ENCODE measurements at regions not wholly inside any gene's neighbourhood (a gene's known extent, or its start where the extent isn't known, plus 50 kb on each side); places are given as distances from the start of the nearest gene placed in this dataset.

DNA sequence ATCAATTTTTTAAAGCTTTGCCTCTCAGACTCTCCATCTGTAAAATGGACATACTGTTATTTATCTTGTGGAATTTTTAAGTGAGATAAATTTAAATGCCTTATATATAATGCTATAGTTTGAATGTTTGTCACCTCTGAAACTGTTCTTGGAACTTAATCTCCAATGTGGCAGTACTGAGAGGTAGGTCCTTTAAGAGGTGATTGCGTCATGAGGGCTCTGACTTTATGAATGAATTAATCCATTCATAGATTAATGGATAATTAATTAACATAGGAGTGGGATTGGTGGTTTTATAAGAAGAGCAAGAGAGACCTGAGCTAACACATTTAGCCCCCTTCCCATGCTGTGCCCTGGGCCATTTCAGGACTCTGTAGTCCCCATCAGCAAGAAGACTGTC, 326.3 kb upstream of the TSHZ2 start:
- no peaks in the 10 kb centered on the region for H3K9me3 ChIP-seq (ENCODE audit: control insufficient read depth, low read length)
- H3K4me1 ChIP-seq (ENCODE audit: control insufficient read depth, insufficient read depth, low read length, poor library complexity, severe bottlenecking), result no peaks in the 10 kb centered on the region
- H3K27ac ChIP-seq (ENCODE audit: insufficient read depth, low read length, poor library complexity, severe bottlenecking), result no peak overlapping the region
- DNase-seq, result no peak
- H3K27me3 ChIP-seq (replicated peaks; ENCODE audit: control insufficient read depth, insufficient read depth, low read length, poor library complexity, severe bottlenecking), result no peaks in the 10 kb centered on the region
- no peaks in the 10 kb centered on the region for H3K36me3 ChIP-seq (ENCODE audit: control insufficient read depth, insufficient read depth, low read length)
- no peak overlapping the region for H3K4me3 ChIP-seq (ENCODE audit: insufficient read depth, low read depth, low read length, poor library complexity, severe bottlenecking)

GRCh38 chr20:52643034-52643433, 329.1 kb upstream of the TSHZ2 start:
- Histone ChIP-seq H3K9me3 (ENCODE audit: control insufficient read depth, low read length) (no peaks in the 10 kb centered on the region), H3K27ac (ENCODE audit: insufficient read depth, low read length, poor library complexity, severe bottlenecking) (no peak overlapping the region), H3K4me3 (ENCODE audit: insufficient read depth, low read depth, low read length, poor library complexity, severe bottlenecking) (no peak overlapping the region), H3K4me1 (ENCODE audit: control insufficient read depth, insufficient read depth, low read length, poor library complexity, severe bottlenecking) (no peaks in the 10 kb centered on the region), H3K27me3 (replicated peaks; ENCODE audit: control insufficient read depth, insufficient read depth, low read length, poor library complexity, severe bottlenecking) (no peaks in the 10 kb centered on the region), H3K36me3 (ENCODE audit: control insufficient read depth, insufficient read depth, low read length) (no peaks in the 10 kb centered on the region)
- DNase-seq, result no peak

DNA sequence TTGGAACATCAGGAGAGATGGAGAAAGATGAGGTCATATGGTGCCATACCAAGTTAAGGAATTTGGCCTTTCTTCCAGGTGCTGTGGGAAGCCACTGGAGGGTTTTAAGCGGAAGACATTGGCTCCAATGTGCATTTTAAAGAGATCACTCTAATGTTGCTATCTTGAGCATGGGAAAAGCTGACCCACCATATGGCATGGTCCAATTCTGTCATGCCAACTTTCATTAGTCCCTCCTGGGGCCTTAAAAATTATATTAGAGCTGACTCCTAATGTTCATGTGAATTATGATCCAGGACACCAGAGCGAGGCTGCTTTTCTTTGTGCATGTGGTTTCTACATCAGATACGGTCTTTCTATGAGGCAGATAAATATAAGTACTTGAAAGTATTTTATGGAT, 335.0 kb upstream of the TSHZ2 start:
- DNase-seq, result no peak
- Histone ChIP-seq H3K27ac (ENCODE audit: insufficient read depth, low read length, poor library complexity, severe bottlenecking) (no peak overlapping the region), H3K27me3 (replicated peaks; ENCODE audit: control insufficient read depth, insufficient read depth, low read length, poor library complexity, severe bottlenecking) (no peaks in the 10 kb centered on the region), H3K36me3 (ENCODE audit: control insufficient read depth, insufficient read depth, low read length) (no peaks in the 10 kb centered on the region), H3K9me3 (ENCODE audit: control insufficient read depth, low read length) (no peaks in the 10 kb centered on the region), H3K4me1 (ENCODE audit: control insufficient read depth, insufficient read depth, low read length, poor library complexity, severe bottlenecking) (no peaks in the 10 kb centered on the region), H3K4me3 (ENCODE audit: insufficient read depth, low read depth, low read length, poor library complexity, severe bottlenecking) (no peak overlapping the region)

DNA sequence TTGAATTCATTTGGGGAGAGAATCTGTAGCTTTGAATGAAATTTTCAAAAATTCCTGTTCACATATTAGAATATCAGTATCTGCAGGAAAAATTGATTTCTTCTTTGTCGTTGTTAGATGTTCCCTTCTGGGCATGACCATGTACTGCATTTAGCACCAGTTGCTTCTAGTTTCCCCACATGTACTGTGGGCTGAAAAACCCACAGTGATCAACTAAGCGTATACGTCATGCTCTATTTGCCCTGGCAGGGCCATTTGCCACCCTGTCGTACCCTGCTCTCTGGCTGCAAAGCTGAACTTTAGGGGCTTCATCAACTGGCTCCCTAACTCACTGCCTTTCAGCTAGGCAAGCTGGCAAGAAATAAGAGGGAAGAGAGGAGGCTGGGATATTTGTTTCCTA, 340.7 kb upstream of the TSHZ2 start:
- Histone ChIP-seq H3K36me3 (ENCODE audit: control insufficient read depth, insufficient read depth, low read length) (no peaks in the 10 kb centered on the region), H3K27ac (ENCODE audit: insufficient read depth, low read length, poor library complexity, severe bottlenecking) (no peak overlapping the region), H3K4me1 (ENCODE audit: control insufficient read depth, insufficient read depth, low read length, poor library complexity, severe bottlenecking) (no peaks in the 10 kb centered on the region), H3K9me3 (ENCODE audit: control insufficient read depth, low read length) (no peaks in the 10 kb centered on the region), H3K27me3 (replicated peaks; ENCODE audit: control insufficient read depth, insufficient read depth, low read length, poor library complexity, severe bottlenecking) (no peaks in the 10 kb centered on the region), H3K4me3 (ENCODE audit: insufficient read depth, low read depth, low read length, poor library complexity, severe bottlenecking) (no peak overlapping the region)
- no peak for DNase-seq

- no peaks in the 10 kb centered on the region for H3K36me3 ChIP-seq (ENCODE audit: control insufficient read depth, insufficient read depth, low read length)
- no peaks in the 10 kb centered on the region for H3K4me1 ChIP-seq (ENCODE audit: control insufficient read depth, insufficient read depth, low read length, poor library complexity, severe bottlenecking)
- H3K9me3 ChIP-seq (ENCODE audit: control insufficient read depth, low read length), result no peaks in the 10 kb centered on the region
- H3K27ac ChIP-seq (ENCODE audit: insufficient read depth, low read length, poor library complexity, severe bottlenecking), result no peak overlapping the region
- no peak for DNase-seq
- no peaks in the 10 kb centered on the region for H3K27me3 ChIP-seq (replicated peaks; ENCODE audit: control insufficient read depth, insufficient read depth, low read length, poor library complexity, severe bottlenecking)
- H3K4me3 ChIP-seq (ENCODE audit: insufficient read depth, low read depth, low read length, poor library complexity, severe bottlenecking), result no peak overlapping the region
Measured at GRCh38 chr20:52630138-52630537, 342.0 kb upstream of the TSHZ2 start.

- DNase-seq, result no peak
- H3K36me3 ChIP-seq (ENCODE audit: control insufficient read depth, insufficient read depth, low read length), result no peaks in the 10 kb centered on the region
- no peak overlapping the region for H3K4me3 ChIP-seq (ENCODE audit: insufficient read depth, low read depth, low read length, poor library complexity, severe bottlenecking)
- no peak overlapping the region for H3K27ac ChIP-seq (ENCODE audit: insufficient read depth, low read length, poor library complexity, severe bottlenecking)
- H3K9me3 ChIP-seq (ENCODE audit: control insufficient read depth, low read length), result no peaks in the 10 kb centered on the region
- no peaks in the 10 kb centered on the region for H3K4me1 ChIP-seq (ENCODE audit: control insufficient read depth, insufficient read depth, low read length, poor library complexity, severe bottlenecking)
- H3K27me3 ChIP-seq (replicated peaks; ENCODE audit: control insufficient read depth, insufficient read depth, low read length, poor library complexity, severe bottlenecking), result no peaks in the 10 kb centered on the region
Measured at GRCh38 chr20:52624281-52624680, 347.9 kb upstream of the TSHZ2 start.

GRCh38 chr20:52622081-52622480, 350.1 kb upstream of the TSHZ2 start:
- H3K36me3 ChIP-seq (ENCODE audit: control insufficient read depth, insufficient read depth, low read length), result no peaks in the 10 kb centered on the region
- H3K4me1 ChIP-seq (ENCODE audit: control insufficient read depth, insufficient read depth, low read length, poor library complexity, severe bottlenecking), result no peaks in the 10 kb centered on the region
- no peak overlapping the region for H3K4me3 ChIP-seq (ENCODE audit: insufficient read depth, low read depth, low read length, poor library complexity, severe bottlenecking)
- H3K27ac ChIP-seq (ENCODE audit: insufficient read depth, low read length, poor library complexity, severe bottlenecking), result no peak overlapping the region
- H3K9me3 ChIP-seq (ENCODE audit: control insufficient read depth, low read length), result no peaks in the 10 kb centered on the region
- H3K27me3 ChIP-seq (replicated peaks; ENCODE audit: control insufficient read depth, insufficient read depth, low read length, poor library complexity, severe bottlenecking), result no peaks in the 10 kb centered on the region
- no peak for DNase-seq

DNA sequence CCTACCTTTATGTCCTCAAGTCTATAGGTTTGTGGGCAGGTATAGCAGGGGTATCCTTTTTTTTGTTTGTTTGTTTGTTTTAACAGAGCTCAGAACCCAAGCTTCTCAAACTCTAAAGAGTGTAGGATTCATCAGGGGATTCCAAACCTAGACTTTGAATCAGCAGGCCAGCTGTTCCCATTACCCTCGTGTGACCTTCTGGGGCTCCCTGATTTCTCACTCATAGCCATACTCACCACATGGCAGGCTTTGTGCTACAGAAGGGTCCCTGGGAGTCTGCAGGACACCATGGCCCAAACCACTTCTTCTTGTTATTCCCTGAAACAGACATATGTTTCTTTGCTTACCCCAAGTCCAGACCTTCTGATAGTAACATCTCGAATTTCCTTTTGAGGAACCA, 350.8 kb upstream of the TSHZ2 start:
- Histone ChIP-seq H3K27ac (ENCODE audit: insufficient read depth, low read length, poor library complexity, severe bottlenecking) (no peak overlapping the region), H3K27me3 (replicated peaks; ENCODE audit: control insufficient read depth, insufficient read depth, low read length, poor library complexity, severe bottlenecking) (no peaks in the 10 kb centered on the region), H3K9me3 (ENCODE audit: control insufficient read depth, low read length) (no peaks in the 10 kb centered on the region), H3K4me3 (ENCODE audit: insufficient read depth, low read depth, low read length, poor library complexity, severe bottlenecking) (no peak overlapping the region), H3K4me1 (ENCODE audit: control insufficient read depth, insufficient read depth, low read length, poor library complexity, severe bottlenecking) (no peaks in the 10 kb centered on the region), H3K36me3 (ENCODE audit: control insufficient read depth, insufficient read depth, low read length) (no peaks in the 10 kb centered on the region)
- no peak for DNase-seq

- H3K4me3 ChIP-seq (ENCODE audit: insufficient read depth, low read depth, low read length, poor library complexity, severe bottlenecking), result no peak overlapping the region
- H3K36me3 ChIP-seq (ENCODE audit: control insufficient read depth, insufficient read depth, low read length), result no peaks in the 10 kb centered on the region
- H3K9me3 ChIP-seq (ENCODE audit: control insufficient read depth, low read length), result no peaks in the 10 kb centered on the region
- H3K27ac ChIP-seq (ENCODE audit: insufficient read depth, low read length, poor library complexity, severe bottlenecking), result no peak overlapping the region
- DNase-seq, result no peak
- no peaks in the 10 kb centered on the region for H3K27me3 ChIP-seq (replicated peaks; ENCODE audit: control insufficient read depth, insufficient read depth, low read length, poor library complexity, severe bottlenecking)
- H3K4me1 ChIP-seq (ENCODE audit: control insufficient read depth, insufficient read depth, low read length, poor library complexity, severe bottlenecking), result no peaks in the 10 kb centered on the region
Measured at GRCh38 chr20:52619671-52620070, 352.5 kb upstream of the TSHZ2 start.

DNA sequence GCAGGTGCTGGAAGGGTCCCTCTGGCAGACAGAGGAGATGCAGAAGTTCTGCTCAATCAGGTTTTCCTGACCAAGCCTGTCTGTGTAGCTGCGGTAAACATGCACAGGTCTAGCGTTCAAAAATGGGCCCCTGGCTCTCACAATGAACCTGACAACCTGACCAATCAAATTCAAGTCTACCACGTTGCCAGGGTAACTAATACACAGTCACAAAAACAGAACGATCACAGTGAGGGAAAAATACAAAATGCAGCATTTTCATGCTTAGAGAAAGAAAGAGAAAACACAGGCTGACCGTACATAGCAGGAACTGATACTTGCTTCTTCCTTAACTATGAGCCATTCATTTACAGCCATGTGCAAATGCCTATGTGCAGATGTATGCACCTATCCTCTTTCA, 353.1 kb upstream of the TSHZ2 start:
- H3K27me3 ChIP-seq (replicated peaks; ENCODE audit: control insufficient read depth, insufficient read depth, low read length, poor library complexity, severe bottlenecking), result no peaks in the 10 kb centered on the region
- no peak for DNase-seq
- H3K27ac ChIP-seq (ENCODE audit: insufficient read depth, low read length, poor library complexity, severe bottlenecking), result no peak overlapping the region

DNA sequence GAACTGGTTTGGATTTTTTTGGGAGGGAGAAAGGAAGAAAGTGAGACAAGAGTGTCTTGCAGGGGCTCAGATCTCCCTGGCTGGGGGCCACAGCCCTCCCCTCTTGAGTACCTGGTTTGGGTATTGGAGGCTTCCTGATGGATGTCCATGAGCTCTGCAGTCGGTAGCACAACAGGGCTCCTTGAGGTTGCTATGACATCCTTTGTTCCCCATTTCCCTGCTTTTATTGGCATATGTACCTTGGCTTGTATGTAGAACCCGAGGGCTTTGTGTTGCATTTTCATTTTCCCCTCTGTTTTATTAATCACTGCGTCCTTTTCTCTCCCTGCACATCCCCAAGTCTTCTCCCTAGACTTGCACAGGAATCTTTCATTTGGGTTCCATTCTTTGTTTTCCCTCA, 355.5 kb upstream of the TSHZ2 start:
- Histone ChIP-seq H3K4me3 (ENCODE audit: insufficient read depth, low read depth, low read length, poor library complexity, severe bottlenecking) (no peak overlapping the region), H3K27me3 (replicated peaks; ENCODE audit: control insufficient read depth, insufficient read depth, low read length, poor library complexity, severe bottlenecking) (no peaks in the 10 kb centered on the region), H3K9me3 (ENCODE audit: control insufficient read depth, low read length) (no peaks in the 10 kb centered on the region), H3K4me1 (ENCODE audit: control insufficient read depth, insufficient read depth, low read length, poor library complexity, severe bottlenecking) (no peaks in the 10 kb centered on the region), H3K36me3 (ENCODE audit: control insufficient read depth, insufficient read depth, low read length) (no peaks in the 10 kb centered on the region), H3K27ac (ENCODE audit: insufficient read depth, low read length, poor library complexity, severe bottlenecking) (no peak overlapping the region)
- no peak for DNase-seq

More for the DNA sequence above, 353.1 kb upstream of the TSHZ2 start:
- no peaks in the 10 kb centered on the region for H3K9me3 ChIP-seq (ENCODE audit: control insufficient read depth, low read length)
- no peaks in the 10 kb centered on the region for H3K4me1 ChIP-seq (ENCODE audit: control insufficient read depth, insufficient read depth, low read length, poor library complexity, severe bottlenecking)
- no peaks in the 10 kb centered on the region for H3K36me3 ChIP-seq (ENCODE audit: control insufficient read depth, insufficient read depth, low read length)
- H3K4me3 ChIP-seq (ENCODE audit: insufficient read depth, low read depth, low read length, poor library complexity, severe bottlenecking), result no peak overlapping the region
